CMK (cell line): ENCODE measurements at regions not wholly inside any gene's neighbourhood (a gene's known extent, or its start where the extent isn't known, plus 50 kb on each side); places are given as distances from the start of the nearest gene placed in this dataset.

Experiments used
- DNase-seq: peaks from one replicate; pipeline ENCODE4 v3.0.0-alpha.2; 2010; ENCODE audit warnings: low read depth

- DNase-seq = no peak
Measured at GRCh38 chr2:160674146-160674750, 180.6 kb upstream of the RBMS1 start.

- no peak for DNase-seq
Measured at GRCh38 chr2:160679686-160680085, 186.1 kb upstream of the RBMS1 start.

- DNase-seq = no peak
Measured at GRCh38 chr2:160680294-160680693, 186.7 kb upstream of the RBMS1 start.

- DNase-seq = no peak
Measured at GRCh38 chr2:160680974-160681373, 187.4 kb upstream of the RBMS1 start.

GRCh38 chr2:160683206-160683605 is 189.6 kb upstream of the RBMS1 start:
- DNase-seq = no peak

- no peak for DNase-seq
Measured at GRCh38 chr2:160687629-160688028, 194.0 kb upstream of the RBMS1 start.

- no peak for DNase-seq
Measured at GRCh38 chr2:160689441-160689840, 195.8 kb upstream of the RBMS1 start.

- DNase-seq = no peak
Measured at GRCh38 chr2:160694221-160694620, 200.6 kb upstream of the RBMS1 start.

- DNase-seq = no peak
Measured at GRCh38 chr2:160694631-160695030, 201.0 kb upstream of the RBMS1 start.

- DNase-seq = no peak
Measured at GRCh38 chr2:160695402-160696086, 201.9 kb upstream of the RBMS1 start.

GRCh38 chr2:160696087-160696452 is 202.5 kb upstream of the RBMS1 start:
- DNase-seq = no peak

GRCh38 chr2:160697817-160698216 is 204.2 kb upstream of the RBMS1 start:
- DNase-seq = no peak

GRCh38 chr2:160700021-160700814 is 206.6 kb upstream of the RBMS1 start:
- DNase-seq = no peak

- no peak for DNase-seq
Measured at GRCh38 chr2:160701822-160702221, 208.2 kb upstream of the RBMS1 start.

GRCh38 chr2:160702754-160703153 is 209.1 kb upstream of the RBMS1 start:
- no peak for DNase-seq

- DNase-seq = no peak
Measured at GRCh38 chr2:160703648-160704585, 210.3 kb upstream of the RBMS1 start.

- DNase-seq = no peak
Measured at GRCh38 chr2:160715428-160715827, 221.8 kb upstream of the RBMS1 start.

GRCh38 chr2:160719116-160719515 is 225.5 kb upstream of the RBMS1 start:
- no peak for DNase-seq

- no peak for DNase-seq
Measured at GRCh38 chr2:160720098-160720497, 226.5 kb upstream of the RBMS1 start.

GRCh38 chr2:160721089-160722040 is 227.8 kb upstream of the RBMS1 start:
- DNase-seq = no peak

- DNase-seq = no peak
Measured at GRCh38 chr2:160726046-160726445, 232.4 kb upstream of the RBMS1 start.
